Right lobe of liver (tissue), 6 donors: ENCODE measurements at regions not wholly inside any gene's neighbourhood (a gene's known extent, or its start where the extent isn't known, plus 50 kb on each side); places are given as distances from the start of the nearest gene placed in this dataset.

Experiments used
- ATAC-seq, 4 donors: fragments of 200-7000 bp; cut with Tn5 transposase; one replicate each; pipeline ENCODE4 v1.9.1; 2020; ENCODE audit warnings: mild to moderate bottlenecking in 4 of 4, moderate library complexity in 4 of 4
- DNase-seq, 3 donors: peaks; one replicate each; pipeline ENCODE4 v3.0.0-alpha.2; 2020
- H3K27ac ChIP-seq, 3 donors: fragments of 200-600 bp; one replicate each; pipeline ENCODE4 v1.8.0; 2022
- H3K27me3 ChIP-seq, 2 donors: fragments of 200-600 bp; one replicate each; pipeline ENCODE4 v1.8.0; 2022
- H3K36me3 ChIP-seq, 4 donors: fragments of 200-600 bp; sonication (generic) in 1 of 4; one replicate each; pipeline versions ENCODE4 v1.5.1 to v1.8.0; 2017 to 2022; ENCODE audit warnings: control low read depth in 1 of 4
- H3K4me1 ChIP-seq, 4 donors: fragments of 200-600 bp; sonication (generic) in 1 of 4; one replicate each; pipeline versions ENCODE4 v1.5.1 to v1.8.0; 2017 to 2022; ENCODE audit warnings: control low read depth in 1 of 4
- H3K4me3 ChIP-seq, 3 donors: fragments of 200-600 bp; one replicate each; pipeline ENCODE4 v1.8.0; 2022
- H3K9me3 ChIP-seq, 4 donors: fragments of 200-600 bp; sonication (generic) in 1 of 4; one replicate each; pipeline versions ENCODE4 v1.5.1 to v1.8.0; 2017 to 2022; ENCODE audit warnings: control low read depth in 1 of 4
- POLR2A ChIP-seq: fragments of 450-650 bp; IDR thresholded peaks from one replicate; pipeline ENCODE4 v1.6.1; 2017; ENCODE audit warnings: antibody characterized with exemption, mild to moderate bottlenecking
- WGBS: methylation state at CpG from one replicate; pipeline ENCODE4 v1.1.6; 2018; ENCODE audit warnings: low coverage, low lambda C conversion rate; ENCODE audit not compliant: insufficient coverage; ENCODE audit errors: missing lambda C conversion rate; 5-methylcytosine and 5-hydroxymethylcytosine counted together
- intact Hi-C, 2 donors: fragments of 100-400 bp; cut with DNase I; formaldehyde crosslinking; loops; one replicate each; pipeline versions ENCODE4 v1.11.2 to v1.14.1; 2022
- TF ChIP-seq, protein P1 (sequence below), 4 donors: fragments of 200-600 bp in 3 of 4; fragments of 450-650 bp in 1 of 4; IDR thresholded peaks; one replicate each; pipeline versions ENCODE4 v1.5.1 to v1.8.0; 2016 to 2022; ENCODE audit warnings: antibody characterized with exemption in 4 of 4, mild to moderate bottlenecking in 2 of 4
- donor health status: DM: no; HTN: yes; CAD: no.
- donor health status: DM: no; HTN: no; CAD: no.
- donor health status: DM: no; HTN: no; CAD: no.
- donor health status: DM: no; HTN: yes; CAD: no.
- donor health status: DM: no; HTN: yes; CAD: no.

DNA sequence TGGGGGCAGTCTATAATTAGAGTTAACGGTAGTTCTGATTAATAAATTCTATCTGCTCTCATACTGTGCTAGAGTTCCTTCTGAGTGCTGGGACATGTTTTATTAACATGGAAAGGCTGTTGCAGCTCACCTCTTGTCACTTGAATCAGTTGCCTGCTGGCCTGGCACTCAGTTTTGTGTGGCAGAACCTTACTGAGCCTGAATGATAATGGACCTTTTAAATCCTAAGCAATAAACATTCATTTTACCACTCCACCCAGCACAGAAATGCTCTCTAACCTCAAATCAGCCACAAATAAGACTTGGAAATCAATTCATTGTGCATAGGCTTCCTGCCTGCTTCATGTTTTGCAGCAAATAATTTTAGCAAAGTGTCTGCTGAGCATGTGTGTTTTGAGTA lies 115.0 kb upstream of the RBMS1 start:
- no peaks in the 10 kb centered on the region for H3K9me3 ChIP-seq
- H3K36me3 ChIP-seq, result no peaks in the 10 kb centered on the region
- DNase-seq (no peak), ATAC-seq (no peak)
- H3K4me3 ChIP-seq, result no peak overlapping the region
- no peaks in the 10 kb centered on the region for H3K27me3 ChIP-seq
- no peaks in the 10 kb centered on the region for H3K4me1 ChIP-seq
- 78% methylated on average over 1 of the region's 1 CpG for WGBS
- TF ChIP-seq, protein P1, sequence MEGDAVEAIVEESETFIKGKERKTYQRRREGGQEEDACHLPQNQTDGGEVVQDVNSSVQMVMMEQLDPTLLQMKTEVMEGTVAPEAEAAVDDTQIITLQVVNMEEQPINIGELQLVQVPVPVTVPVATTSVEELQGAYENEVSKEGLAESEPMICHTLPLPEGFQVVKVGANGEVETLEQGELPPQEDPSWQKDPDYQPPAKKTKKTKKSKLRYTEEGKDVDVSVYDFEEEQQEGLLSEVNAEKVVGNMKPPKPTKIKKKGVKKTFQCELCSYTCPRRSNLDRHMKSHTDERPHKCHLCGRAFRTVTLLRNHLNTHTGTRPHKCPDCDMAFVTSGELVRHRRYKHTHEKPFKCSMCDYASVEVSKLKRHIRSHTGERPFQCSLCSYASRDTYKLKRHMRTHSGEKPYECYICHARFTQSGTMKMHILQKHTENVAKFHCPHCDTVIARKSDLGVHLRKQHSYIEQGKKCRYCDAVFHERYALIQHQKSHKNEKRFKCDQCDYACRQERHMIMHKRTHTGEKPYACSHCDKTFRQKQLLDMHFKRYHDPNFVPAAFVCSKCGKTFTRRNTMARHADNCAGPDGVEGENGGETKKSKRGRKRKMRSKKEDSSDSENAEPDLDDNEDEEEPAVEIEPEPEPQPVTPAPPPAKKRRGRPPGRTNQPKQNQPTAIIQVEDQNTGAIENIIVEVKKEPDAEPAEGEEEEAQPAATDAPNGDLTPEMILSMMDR (IDR thresholded peaks at IDR 0.05), result no peak
- TF ChIP-seq POLR2A, result no peak
- no peak overlapping the region for H3K27ac ChIP-seq
- intact Hi-C loops, result no loop called here

DNA sequence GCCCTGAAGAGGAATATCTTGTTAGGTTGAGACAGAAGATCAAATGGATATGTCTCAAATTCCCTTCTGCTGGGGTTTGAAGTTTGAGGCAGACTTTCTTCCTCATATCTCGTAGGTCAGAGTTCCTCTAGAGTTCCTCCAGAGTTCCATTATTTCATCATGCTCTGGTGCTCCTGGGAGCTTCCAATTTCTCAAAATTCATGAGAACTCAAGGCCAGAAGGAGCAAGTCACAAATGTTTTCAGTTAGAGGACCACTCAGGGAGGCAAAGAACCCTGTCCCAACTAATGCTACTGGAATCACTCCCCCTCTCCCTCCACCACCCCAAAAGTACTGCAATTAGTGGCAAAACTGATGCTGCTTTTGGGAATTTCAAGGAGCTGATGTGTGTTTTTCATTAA lies 115.7 kb upstream of the RBMS1 start:
- Histone ChIP-seq H3K4me3 (no peak overlapping the region), H3K4me1 (no peaks in the 10 kb centered on the region), H3K27ac (no peak overlapping the region), H3K27me3 (no peaks in the 10 kb centered on the region), H3K36me3 (no peaks in the 10 kb centered on the region), H3K9me3 (no peaks in the 10 kb centered on the region)
- 0% methylated on average over 1 of the region's 1 CpG for WGBS
- DNase-seq (no peak), ATAC-seq (no peak)
- no peak for TF ChIP-seq POLR2A
- TF ChIP-seq, protein P1 (IDR thresholded peaks at IDR 0.05), result no peak
- intact Hi-C loops, result no loop called here

- intact Hi-C loops, result no loop called here
- Histone ChIP-seq H3K27ac (no peak overlapping the region), H3K4me1 (no peaks in the 10 kb centered on the region), H3K9me3 (no peaks in the 10 kb centered on the region), H3K4me3 (no peak overlapping the region), H3K36me3 (no peaks in the 10 kb centered on the region), H3K27me3 (no peaks in the 10 kb centered on the region)
- ATAC-seq (no peak), DNase-seq (no peak)
- no peak for TF ChIP-seq POLR2A
- TF ChIP-seq, protein P1 (IDR thresholded peaks at IDR 0.05), result no peak
- WGBS, result 88% methylated on average over 2 of the region's 2 CpGs
Measured at GRCh38 chr2:160610041-160610440, 116.4 kb upstream of the RBMS1 start.

GRCh38 chr2:160612266-160612856 lies 118.8 kb upstream of the RBMS1 start:
- no peak for ATAC-seq
- Histone ChIP-seq H3K27ac (no peak overlapping the region), H3K27me3 (no peaks in the 10 kb centered on the region), H3K4me1 (no peaks in the 10 kb centered on the region), H3K4me3 (no peak overlapping the region), H3K9me3 (no peaks in the 10 kb centered on the region), H3K36me3 (no peaks in the 10 kb centered on the region)
- DNase-seq, result no peak
- TF ChIP-seq, protein P1 (IDR thresholded peaks at IDR 0.05), result no peak
- TF ChIP-seq POLR2A, result no peak
- intact Hi-C loops, result no loop called here
